Tongue (tissue), 1 donor: ENCODE measurements at regions not wholly inside any gene's neighbourhood (a gene's known extent, or its start where the extent isn't known, plus 50 kb on each side); places are given as distances from the start of the nearest gene placed in this dataset.
"Not testable (repeated sequence)": the region's sequence is repeated elsewhere in the genome, so short reads cannot be mapped to it uniquely, and the experiment has no call there.

Source experiments
- DNase-seq: peaks from one replicate; pipeline ENCODE4 v3.0.0-alpha.2; 2015

DNA sequence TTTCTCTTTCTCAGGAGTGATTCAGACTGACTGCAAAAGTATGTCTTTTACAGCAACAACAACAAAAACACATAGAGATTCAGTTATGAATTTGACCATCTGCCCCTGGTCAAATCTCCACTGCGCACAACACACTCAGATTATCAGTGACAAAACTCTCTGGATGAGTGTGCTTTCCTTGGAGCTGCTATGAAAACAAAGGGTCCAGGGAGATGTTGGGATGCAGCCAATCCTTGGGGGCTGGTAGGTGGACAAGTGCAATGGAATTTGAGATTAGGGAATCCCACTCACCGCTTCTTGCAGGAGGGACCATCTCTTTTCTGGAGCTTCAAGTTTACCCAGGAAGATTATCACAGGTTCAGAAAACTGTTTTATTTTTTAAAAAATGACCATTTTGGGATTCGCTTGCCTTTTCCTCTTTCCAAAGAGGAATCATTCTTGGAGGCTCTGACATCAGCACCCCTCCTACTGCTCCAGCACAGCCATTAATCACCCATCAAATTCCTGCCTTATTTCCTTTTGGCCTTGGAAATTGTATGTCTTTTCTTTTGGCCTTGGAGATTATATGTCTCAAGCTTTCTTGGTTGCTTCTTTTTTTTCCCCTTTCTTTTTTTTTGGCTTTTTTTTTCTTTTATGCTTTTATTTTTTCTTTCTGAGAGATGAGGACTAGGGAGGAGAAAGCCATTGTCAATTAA lies 311.8 kb downstream of the TSHZ3 start:
- no peak for DNase-seq

DNA sequence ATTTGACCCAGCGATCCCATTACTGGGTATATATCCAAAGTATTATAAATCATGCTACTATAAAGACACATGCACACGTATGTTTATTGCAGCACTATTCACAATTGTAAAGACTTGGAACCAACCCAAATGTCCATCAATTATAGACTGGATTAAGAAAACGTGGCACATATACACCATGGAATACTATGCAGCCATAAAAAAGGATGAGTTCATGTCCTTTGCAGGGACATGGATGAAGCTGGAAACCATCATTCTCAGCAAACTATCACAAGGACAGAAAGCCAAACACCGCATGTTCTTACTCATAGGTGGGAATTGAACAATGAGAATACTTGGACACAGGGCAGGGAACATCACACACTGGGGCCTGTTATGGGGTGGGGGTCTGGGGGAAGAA lies 317.8 kb downstream of the TSHZ3 start:
- DNase-seq, result not testable (repeated sequence)

- DNase-seq, result no peak
These were observed 326.2 kb downstream of the TSHZ3 start for GRCh38 chr19:31023038-31023437.

DNA sequence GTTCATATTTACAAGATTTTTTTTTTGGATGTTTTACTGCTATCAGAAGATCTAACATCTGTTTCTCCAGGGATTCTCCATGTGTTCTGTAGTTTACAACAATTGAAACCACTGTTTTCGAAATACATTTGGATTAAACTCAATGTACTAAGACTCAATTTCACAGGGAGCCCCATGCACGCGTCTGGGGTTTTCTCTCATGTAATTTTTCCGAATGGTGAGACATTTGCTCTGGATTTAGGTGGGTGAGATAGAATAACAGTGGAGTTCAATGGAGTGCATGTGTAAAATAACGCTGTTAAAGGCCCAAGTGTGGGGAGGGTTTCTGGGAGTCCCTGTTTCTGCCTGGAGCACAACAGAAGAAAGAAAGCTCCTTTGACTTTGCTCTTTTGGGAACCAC lies 330.3 kb downstream of the TSHZ3 start:
- DNase-seq, result peak; percentile 65

GRCh38 chr19:31015778-31016177 lies 333.5 kb downstream of the TSHZ3 start:
- DNase-seq, result no peak

GRCh38 chr19:31014668-31015067 lies 334.6 kb downstream of the TSHZ3 start:
- DNase-seq, result no peak

GRCh38 chr19:31013384-31014020 lies 335.7 kb downstream of the TSHZ3 start:
- peak; percentile 46 for DNase-seq

DNA sequence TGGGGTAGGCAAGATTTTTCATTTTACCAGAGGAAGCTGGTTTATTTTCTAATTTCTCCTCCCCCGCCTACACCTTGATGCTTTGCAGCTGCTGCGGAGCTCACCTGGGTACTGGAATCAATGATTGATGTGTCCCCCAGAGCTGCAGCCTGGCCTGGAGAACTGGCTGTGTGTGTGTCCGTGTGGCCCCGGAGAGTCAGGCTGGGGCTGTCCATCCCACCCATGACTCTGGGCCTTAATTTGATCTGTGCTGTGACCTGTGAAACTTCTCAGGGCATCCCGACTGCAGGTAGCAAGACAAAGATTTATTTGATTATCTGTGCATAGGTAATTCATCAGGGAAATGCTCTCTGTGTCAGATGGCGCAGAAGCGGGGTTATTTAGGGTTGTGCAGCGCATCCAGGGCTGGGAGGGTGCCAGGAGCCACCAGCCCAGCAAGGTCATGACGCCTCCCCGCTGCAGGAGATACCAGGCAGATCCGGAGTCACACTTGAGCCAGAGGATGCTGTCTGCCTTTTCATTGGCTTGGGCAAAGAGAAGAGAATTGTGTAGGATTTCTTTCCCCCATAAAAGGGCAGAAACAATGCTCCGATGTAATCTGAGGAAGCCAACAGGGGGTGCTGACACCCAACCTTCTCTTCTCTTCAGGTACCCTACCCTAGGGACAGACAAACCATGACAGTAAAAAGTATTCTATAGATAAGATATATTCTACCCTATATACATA lies 346.6 kb downstream of the TSHZ3 start:
- DNase-seq, result no peak

DNA sequence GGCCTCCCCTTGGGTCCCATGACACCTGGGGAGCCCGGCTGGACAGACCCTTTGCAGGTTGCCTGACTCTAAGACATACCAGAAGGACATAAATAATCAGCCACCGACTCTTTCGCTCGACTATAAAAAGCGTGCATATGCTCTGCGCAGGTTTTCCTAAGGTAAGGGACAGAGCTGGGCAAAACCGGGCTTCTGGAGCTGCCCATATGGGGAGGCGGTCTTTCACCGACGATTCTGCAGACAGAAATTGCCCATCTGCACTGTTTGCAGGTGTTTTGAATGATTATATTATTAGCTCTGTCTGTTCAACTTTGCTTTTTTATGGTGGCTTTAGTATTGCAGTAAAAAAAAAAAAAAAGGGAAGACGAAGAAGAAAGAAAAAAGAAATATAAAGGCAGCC lies 347.2 kb downstream of the TSHZ3 start:
- DNase-seq, result no peak

- DNase-seq, result no peak
These were observed 348.3 kb downstream of the TSHZ3 start for GRCh38 chr19:31000913-31001312.

DNA sequence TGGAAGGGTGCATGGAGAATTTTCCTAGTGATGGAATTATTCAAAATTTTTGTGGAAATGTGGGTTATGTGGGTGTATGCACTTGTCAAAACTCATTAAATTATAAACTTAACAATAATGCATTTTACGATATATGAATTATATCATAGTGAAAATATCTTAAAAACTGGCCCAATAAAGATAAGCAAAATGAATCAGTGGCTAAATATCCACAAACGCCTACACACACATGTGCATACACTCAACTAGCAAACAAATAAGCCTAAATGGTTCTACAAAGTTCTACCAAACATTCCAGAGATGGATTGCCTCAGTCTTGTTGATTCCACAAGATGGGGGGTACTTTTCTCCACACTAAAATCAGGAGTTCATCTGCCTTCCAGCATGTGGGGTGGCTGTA lies 349.5 kb downstream of the TSHZ3 start:
- no peak for DNase-seq

GRCh38 chr19:30997222-30997621 lies 352.0 kb downstream of the TSHZ3 start:
- DNase-seq, result no peak

GRCh38 chr19:30978639-30979038 lies 370.6 kb downstream of the TSHZ3 start:
- DNase-seq, result no peak

DNA sequence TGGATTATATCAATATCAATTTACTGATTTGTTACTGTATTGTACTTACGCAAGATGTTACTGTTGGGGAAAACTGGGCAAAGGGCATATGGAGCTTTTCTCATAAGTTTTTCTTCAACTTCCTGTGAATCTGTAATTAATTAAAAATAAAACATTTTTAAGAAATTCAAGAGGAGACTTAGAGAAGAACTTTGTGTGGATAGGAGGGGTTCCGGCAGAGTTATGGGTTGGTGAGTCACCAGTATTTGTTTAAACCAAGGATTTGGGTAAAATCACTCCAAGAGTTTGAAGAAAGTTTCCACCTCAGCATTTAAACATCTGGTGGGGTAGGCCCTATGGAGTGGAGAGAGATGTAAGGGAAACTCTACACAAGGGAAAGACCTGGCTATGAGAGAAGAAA lies 379.6 kb downstream of the TSHZ3 start:
- no peak for DNase-seq

- DNase-seq, result no peak
These were observed 380.3 kb downstream of the TSHZ3 start for GRCh38 chr19:30968841-30969399.

GRCh38 chr19:30968210-30968609 lies 381.0 kb downstream of the TSHZ3 start:
- DNase-seq, result no peak

DNA sequence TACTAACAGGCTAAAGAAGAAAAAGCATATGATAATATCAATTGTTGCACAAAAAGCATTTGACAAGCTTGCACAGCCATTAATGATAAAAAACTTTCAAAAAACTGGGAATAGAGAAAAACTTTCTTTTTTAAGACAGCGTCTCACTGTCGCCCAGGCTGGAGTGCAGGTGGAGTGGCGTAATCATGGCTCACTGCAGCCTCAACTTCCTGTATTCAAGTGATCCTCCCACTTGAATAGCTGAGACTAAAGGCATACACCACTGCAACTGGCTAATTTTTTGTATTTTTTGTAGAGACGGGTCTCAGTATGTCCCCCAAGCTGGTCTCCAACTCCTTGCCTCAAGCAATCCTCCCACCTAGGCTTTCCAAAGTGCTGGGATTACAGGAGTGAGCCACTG lies 382.8 kb downstream of the TSHZ3 start:
- DNase-seq, result no peak

DNA sequence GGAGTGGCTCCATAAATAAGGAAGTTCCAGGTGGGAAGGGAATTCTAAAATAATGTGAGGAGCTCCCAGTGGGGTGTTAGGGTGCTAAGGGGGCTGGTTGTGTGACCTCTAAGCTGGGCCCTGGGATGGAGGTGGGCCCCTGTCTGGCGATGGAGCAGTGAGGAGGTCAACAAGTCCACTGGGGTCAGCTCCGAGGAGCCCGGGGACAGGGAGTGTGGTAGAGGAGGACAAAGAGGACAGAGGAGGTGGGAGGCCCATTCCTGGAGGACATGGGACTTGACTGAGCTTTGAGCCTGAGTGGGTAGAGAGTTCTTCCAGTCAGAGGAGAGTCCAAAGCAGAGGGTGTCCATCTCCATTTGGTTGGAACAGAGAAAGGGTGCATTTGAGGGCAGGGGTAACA lies 390.2 kb downstream of the TSHZ3 start:
- no peak for DNase-seq

DNA sequence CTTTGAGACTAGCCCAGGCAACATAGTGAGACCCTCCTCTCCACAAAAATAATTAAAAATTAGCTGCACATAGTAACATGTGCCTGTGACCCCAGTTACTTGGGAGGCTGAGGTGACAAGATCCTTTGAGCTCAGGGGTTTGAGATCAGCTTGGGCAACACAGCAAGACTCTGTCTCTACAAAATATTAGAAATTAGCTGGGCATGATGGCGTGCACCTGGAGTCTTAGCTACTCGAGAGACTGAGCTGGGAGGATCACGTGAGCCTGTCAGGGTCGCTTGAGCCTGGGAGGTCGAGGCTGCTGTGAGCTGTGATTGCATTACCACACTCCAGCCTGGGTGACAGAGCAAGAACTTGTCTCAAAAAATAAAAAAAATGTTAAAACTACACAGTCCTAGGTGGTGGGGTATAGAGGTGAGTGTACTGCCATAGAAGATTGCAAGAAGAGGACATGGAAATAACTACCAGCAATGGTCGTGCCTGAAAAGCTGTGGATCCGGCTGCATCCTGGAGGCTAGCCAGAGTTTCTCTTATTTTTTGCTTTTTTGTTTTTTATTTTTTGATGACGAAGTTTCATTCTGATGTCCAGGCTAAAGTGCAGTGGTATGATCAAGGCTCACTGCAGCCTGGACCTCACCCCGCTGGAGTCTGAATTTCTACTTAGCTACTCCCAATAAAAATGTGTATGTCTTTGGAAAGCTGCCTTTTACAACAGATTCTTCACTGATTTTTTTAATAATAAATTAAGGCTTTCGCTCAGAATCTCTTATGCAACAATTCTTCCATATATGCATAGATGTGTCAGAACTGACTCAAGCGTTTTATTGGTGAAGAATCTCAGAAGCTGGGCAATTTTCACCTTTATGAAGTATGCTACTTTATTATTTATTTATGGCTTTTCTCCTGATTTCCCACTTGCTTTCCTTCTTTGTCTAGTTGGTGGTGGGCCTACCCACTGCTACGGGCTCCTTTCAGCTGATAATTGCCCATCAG lies 393.8 kb downstream of the TSHZ3 start:
- DNase-seq, result no peak

GRCh38 chr19:30944276-30944932 lies 404.8 kb downstream of the TSHZ3 start:
- not testable (repeated sequence) for DNase-seq

DNA sequence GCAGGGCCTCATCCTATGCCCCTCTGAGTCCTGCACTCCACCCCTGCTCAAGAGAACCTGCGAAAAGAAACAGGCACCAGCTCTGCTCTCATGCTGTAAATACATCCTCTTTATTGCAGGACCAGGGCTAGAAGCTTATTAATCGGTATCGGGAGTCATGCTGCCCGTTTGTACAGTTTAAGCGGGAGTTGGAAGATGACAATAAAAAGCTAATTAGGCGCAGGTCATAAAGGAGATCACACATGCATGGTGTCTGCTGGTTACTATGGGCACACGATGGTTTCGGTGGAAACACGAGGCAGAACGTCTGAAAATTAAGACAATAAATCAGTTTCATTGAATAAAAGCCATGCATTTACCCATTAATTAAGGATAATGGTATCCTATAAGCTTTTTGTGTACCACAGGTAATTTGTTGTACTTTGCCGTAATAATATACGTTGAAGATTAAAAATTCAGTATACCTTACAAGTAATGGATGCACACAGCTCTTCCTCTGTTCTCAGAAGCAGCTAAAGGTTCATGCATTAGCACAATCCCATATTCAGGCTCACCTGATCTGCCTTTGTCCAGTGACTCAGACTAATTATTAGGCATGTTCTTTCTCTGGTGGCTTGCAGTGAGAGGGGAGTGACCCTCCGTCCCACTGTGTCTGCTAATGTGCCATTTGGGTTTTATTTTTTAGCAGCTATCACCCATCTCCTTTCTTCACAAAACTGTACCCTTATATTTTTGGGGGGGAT lies 406.0 kb downstream of the TSHZ3 start:
- DNase-seq, result no peak
